HL-60 (cell line): ENCODE measurements at regions not wholly inside any gene's neighbourhood (a gene's known extent, or its start where the extent isn't known, plus 50 kb on each side); places are given as distances from the start of the nearest gene placed in this dataset.

Experiments used
- CTCF ChIP-seq: IDR thresholded peaks from one replicate; pipeline ENCODE4 v1.5.1; 2011; ENCODE audit warnings: low read length, control low read depth, inconsistent platforms; ENCODE audit not compliant: insufficient read depth
- POLR2AphosphoS5 ChIP-seq: IDR thresholded peaks from 2 replicates; pipeline ENCODE4 v1.6.1; 2012; ENCODE audit warnings: low read depth

GRCh38 chr11:95413761-95414160 lies 182.8 kb upstream of the SESN3 start:
- TF ChIP-seq CTCF (no peak), POLR2AphosphoS5 (no peak)
